NB4 (cell line): ENCODE measurements at regions not wholly inside any gene's neighbourhood (a gene's known extent, or its start where the extent isn't known, plus 50 kb on each side); places are given as distances from the start of the nearest gene placed in this dataset.

Experiments
- POLR2A ChIP-seq: IDR thresholded peaks from 2 replicates; pipeline ENCODE4 v1.6.1; 2011; ENCODE audit warnings: mild to moderate bottlenecking; ENCODE audit not compliant: insufficient read length; ENCODE audit errors: extremely low read depth
- TF ChIP-seq, protein P1 (sequence below): IDR thresholded peaks from one replicate; pipeline ENCODE4 v1.5.1; 2012; ENCODE audit warnings: low read depth, low read length

GRCh38 chr11:37177721-37178120, 579.7 kb upstream of the RAG2 start:
- TF ChIP-seq, protein P1, sequence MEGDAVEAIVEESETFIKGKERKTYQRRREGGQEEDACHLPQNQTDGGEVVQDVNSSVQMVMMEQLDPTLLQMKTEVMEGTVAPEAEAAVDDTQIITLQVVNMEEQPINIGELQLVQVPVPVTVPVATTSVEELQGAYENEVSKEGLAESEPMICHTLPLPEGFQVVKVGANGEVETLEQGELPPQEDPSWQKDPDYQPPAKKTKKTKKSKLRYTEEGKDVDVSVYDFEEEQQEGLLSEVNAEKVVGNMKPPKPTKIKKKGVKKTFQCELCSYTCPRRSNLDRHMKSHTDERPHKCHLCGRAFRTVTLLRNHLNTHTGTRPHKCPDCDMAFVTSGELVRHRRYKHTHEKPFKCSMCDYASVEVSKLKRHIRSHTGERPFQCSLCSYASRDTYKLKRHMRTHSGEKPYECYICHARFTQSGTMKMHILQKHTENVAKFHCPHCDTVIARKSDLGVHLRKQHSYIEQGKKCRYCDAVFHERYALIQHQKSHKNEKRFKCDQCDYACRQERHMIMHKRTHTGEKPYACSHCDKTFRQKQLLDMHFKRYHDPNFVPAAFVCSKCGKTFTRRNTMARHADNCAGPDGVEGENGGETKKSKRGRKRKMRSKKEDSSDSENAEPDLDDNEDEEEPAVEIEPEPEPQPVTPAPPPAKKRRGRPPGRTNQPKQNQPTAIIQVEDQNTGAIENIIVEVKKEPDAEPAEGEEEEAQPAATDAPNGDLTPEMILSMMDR: no peak
- no peak for TF ChIP-seq POLR2A
